HG02943 (cell line): ENCODE measurements at regions not wholly inside any gene's neighbourhood (a gene's known extent, or its start where the extent isn't known, plus 50 kb on each side); places are given as distances from the start of the nearest gene placed in this dataset.
"Not testable (repeated sequence)": the region's sequence is repeated elsewhere in the genome, so short reads cannot be mapped to it uniquely, and the experiment has no call there.

Source experiments
- ATAC-seq: cut with Tn5 transposase; IDR thresholded peaks from one replicate; pipeline ENCODE4 v1.9.1; 2021; ENCODE audit warnings: mild to moderate bottlenecking, low read depth, moderate library complexity; ENCODE audit not compliant: unreplicated experiment

GRCh38 chr4:131488772-131489171, 1660.3 kb upstream of the PCDH10 start:
- ATAC-seq, result no peak

- not testable (repeated sequence) for ATAC-seq
Measured at GRCh38 chr4:131496211-131496610, 1652.9 kb upstream of the PCDH10 start.

GRCh38 chr4:131499141-131499873, 1649.8 kb upstream of the PCDH10 start:
- ATAC-seq, result no peak

- no peak for ATAC-seq
Measured at GRCh38 chr4:131509521-131509920, 1639.6 kb upstream of the PCDH10 start.

GRCh38 chr4:131526686-131527085, 1622.4 kb upstream of the PCDH10 start:
- ATAC-seq, result no peak

- ATAC-seq, result no peak
Measured at GRCh38 chr4:131531087-131531486, 1618.0 kb upstream of the PCDH10 start.

- ATAC-seq, result no peak
Measured at GRCh38 chr4:131534944-131535645, 1614.0 kb upstream of the PCDH10 start.

GRCh38 chr4:131540256-131540655, 1608.8 kb upstream of the PCDH10 start:
- ATAC-seq, result no peak

- ATAC-seq, result peak; percentile 61
Measured at GRCh38 chr4:131547506-131547981, 1601.5 kb upstream of the PCDH10 start.

GRCh38 chr4:131551306-131551705, 1597.8 kb upstream of the PCDH10 start:
- ATAC-seq, result no peak

- no peak for ATAC-seq
Measured at GRCh38 chr4:131566026-131566425, 1583.1 kb upstream of the PCDH10 start.

GRCh38 chr4:131584587-131584986, 1564.5 kb upstream of the PCDH10 start:
- ATAC-seq, result no peak

GRCh38 chr4:131595140-131595539, 1554.0 kb upstream of the PCDH10 start:
- no peak for ATAC-seq

GRCh38 chr4:131603705-131604104, 1545.4 kb upstream of the PCDH10 start:
- no peak for ATAC-seq

- ATAC-seq, result no peak
Measured at GRCh38 chr4:131609039-131609438, 1540.1 kb upstream of the PCDH10 start.

- ATAC-seq, result not testable (repeated sequence)
Measured at GRCh38 chr4:131610517-131610916, 1538.6 kb upstream of the PCDH10 start.

- peak; percentile 51 for ATAC-seq
Measured at GRCh38 chr4:131613086-131613823, 1535.8 kb upstream of the PCDH10 start.

- ATAC-seq, result peak; percentile 96
Measured at GRCh38 chr4:131613824-131614216, 1535.3 kb upstream of the PCDH10 start.

- ATAC-seq, result no peak
Measured at GRCh38 chr4:131632877-131633276, 1516.2 kb upstream of the PCDH10 start.

- ATAC-seq, result no peak
Measured at GRCh38 chr4:131635191-131635590, 1513.9 kb upstream of the PCDH10 start.

- no peak for ATAC-seq
Measured at GRCh38 chr4:131638781-131639180, 1510.3 kb upstream of the PCDH10 start.
